HG03280 (cell line): ENCODE measurements at regions not wholly inside any gene's neighbourhood (a gene's known extent, or its start where the extent isn't known, plus 50 kb on each side); places are given as distances from the start of the nearest gene placed in this dataset.
"Not testable (repeated sequence)": the region's sequence is repeated elsewhere in the genome, so short reads cannot be mapped to it uniquely, and the experiment has no call there.

Experiments
- ATAC-seq: cut with Tn5 transposase; IDR thresholded peaks from one replicate; pipeline ENCODE4 v1.9.1; 2021; ENCODE audit warnings: mild to moderate bottlenecking, moderate library complexity; ENCODE audit not compliant: unreplicated experiment

DNA sequence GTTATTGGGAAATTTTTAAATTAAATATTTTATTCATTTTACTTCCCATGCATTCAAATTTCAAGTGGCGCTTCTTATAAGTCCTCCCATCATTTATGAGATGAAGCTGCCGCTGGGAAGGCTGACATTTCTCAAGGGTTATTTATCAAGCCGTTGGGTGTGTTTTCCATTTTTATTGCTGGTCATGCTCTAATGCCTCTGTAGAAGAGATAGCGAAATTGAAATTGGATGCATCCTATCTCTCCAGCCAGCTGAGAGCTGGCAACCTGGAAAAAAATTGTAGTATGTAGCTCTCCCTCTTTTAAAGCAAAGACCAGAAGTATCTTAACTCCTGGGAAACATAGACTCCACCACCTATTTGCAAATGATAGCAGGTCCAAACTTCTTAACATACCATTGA, 135.9 kb downstream of the C6orf118 start:
- no peak for ATAC-seq

DNA sequence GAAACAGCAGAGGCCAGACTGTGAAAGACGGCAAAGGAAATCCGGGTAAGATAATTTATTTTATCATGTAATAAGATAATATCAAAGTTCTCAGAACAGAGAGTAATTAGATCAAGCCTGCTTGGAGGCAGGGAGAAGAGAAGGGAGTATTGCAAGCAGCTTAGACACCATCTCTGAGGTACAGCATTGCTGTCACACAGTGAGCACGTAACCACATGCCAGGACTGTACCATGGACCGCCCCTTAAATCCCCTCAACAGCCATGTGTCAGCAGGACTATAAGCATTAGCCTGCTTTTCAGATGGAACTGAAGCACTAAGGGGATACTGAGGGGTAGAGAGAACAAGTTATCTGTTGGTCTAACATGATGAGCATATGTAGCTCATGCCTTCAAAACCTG, 141.5 kb downstream of the C6orf118 start:
- ATAC-seq = no peak

DNA sequence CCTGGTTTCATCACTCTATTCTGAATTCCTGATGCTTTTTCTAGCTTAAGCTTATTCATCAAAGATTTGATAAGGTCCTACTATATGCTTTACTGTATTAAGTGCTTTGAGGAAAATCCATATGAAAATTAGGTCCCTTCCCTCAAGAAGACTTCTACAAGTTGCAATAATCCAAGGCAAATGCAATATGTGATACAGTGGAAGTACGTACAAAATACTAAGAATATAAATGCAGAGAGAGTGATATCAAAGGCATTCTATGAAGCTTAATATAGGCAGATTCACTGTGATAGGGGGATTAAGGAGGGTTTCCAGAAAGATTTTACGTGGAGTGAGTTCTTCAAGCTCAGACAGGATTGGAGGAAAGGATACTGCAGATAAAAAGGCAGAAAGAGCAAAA, 142.1 kb downstream of the C6orf118 start:
- ATAC-seq = no peak

DNA sequence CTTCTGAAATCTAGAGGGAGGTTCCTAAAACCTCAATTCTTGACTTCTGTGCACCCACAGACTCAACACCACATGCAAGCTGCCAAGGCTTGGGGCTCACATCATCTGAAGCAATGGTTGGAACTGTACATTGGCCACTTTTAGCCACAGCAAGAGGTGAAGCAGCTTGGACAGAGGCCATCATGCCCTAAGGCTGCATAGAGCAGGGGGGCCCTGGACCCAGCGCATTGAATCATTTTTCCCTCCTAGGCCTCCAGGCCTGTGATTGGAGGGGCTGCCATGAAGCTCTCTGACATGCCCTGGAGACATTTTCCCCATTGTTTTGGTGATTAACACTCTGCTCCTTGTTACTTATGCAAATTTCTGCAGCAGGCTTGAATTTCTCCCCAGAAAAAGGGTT, 145.9 kb downstream of the C6orf118 start:
- no peak for ATAC-seq

DNA sequence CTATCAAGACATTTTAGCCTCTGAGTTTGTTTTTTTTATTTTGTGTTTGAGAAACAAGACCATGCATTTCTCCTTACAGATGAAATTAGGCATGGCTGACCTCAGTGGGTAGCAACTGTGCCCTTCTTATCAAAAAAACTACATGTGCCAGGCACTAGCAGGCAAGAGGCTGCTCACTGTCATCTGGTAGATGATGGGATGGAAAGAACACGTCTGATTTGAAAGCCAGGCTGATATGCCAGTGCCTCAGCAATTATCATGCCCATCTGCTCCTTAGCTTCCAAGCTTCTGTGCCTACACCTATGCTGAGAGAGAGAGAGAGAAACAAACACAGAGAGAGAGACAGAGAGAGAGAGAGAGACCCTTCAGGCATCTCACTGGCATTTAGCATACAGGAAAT, 149.9 kb downstream of the C6orf118 start:
- no peak for ATAC-seq

DNA sequence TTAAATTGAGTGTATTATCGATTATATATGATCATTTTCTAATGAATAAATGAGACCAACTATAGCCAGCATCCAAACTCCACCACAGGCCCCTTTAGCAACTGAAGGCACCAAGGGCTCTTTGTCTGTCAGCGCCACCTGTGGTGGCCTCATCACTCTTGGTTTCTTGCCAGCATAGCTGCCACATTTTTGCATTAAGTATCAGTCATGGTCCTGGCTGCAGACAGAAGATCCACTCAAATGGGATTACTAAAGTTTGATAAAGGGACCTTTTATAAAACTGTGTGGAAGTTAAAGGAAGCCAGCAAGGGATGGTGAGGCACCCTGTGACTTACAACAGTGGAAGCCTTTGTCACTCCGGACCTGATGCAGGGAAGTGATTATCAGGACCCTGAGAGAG, 162.9 kb downstream of the C6orf118 start:
- ATAC-seq = no peak

DNA sequence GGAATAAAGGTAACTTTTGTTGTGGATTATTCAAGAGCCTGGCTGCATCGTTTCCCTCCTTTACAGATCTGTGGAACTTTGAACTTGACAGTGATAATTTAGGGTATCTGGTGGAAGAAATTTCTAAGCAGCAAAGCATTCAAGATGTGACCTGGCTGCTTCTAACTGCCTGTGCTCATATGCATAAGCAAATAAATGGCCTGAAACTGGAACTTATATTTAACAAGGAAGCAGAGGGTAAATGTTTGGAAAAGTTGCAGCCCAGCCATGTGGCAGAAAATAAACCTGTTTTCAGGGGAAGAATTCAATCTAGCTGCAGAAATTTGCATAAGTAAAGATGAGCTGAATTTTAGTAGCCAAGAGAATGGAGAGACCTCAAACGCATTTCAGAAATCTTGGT, 173.5 kb downstream of the C6orf118 start:
- ATAC-seq = no peak

DNA sequence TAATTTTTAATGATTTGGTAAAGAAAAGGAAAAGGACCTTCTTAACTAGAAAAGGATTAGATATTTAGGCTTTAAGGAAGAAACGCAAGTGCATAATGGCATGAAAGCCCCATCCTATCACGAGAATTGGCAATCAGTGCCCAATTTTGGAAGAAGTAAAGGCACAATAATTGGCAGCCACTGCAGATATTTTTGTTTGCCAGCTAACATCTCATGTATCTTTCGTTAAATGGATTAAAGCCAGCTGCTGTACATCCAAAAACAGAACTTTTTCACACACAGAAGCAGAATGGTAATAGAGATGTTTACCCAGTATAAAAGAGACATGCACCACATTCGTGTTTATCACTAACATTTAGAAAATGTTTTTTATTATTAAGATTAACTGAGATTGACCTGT, 180.3 kb downstream of the C6orf118 start:
- no peak for ATAC-seq

DNA sequence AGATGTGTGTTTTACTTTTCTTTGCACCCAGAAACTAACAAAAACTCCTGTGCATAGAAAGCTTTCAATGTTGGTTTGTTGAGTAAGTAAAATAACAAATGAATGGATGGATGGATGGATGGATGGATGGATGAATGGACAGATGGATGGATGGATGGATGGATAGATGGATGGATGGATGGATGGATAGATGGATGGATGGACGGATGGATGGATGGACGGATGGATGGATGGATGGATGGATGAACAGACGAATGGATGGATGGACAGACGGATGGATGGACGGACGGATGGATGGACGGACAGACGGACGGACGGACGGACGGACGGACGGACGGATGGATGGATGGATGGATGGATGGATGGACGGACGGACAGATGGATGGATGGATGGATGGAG, 181.7 kb downstream of the C6orf118 start:
- not testable (repeated sequence) for ATAC-seq

DNA sequence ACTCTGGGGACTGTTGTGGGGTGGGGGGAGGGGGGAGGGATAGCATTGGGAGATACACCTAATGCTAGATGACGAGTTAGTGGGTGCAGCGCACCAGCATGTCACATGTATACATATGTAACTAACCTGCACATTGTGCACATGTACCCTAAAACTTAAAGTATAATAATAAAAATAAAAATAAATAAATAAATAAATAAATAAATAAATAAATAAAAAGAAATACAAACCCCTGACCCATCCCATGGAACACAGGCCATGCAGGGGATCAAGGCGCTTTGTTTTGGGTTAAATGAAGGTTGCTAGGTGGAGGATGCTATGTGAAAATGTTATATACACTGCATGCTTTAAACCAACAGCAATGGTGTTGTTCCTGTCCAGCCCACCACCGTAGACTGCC, 184.7 kb downstream of the C6orf118 start:
- ATAC-seq = not testable (repeated sequence)

DNA sequence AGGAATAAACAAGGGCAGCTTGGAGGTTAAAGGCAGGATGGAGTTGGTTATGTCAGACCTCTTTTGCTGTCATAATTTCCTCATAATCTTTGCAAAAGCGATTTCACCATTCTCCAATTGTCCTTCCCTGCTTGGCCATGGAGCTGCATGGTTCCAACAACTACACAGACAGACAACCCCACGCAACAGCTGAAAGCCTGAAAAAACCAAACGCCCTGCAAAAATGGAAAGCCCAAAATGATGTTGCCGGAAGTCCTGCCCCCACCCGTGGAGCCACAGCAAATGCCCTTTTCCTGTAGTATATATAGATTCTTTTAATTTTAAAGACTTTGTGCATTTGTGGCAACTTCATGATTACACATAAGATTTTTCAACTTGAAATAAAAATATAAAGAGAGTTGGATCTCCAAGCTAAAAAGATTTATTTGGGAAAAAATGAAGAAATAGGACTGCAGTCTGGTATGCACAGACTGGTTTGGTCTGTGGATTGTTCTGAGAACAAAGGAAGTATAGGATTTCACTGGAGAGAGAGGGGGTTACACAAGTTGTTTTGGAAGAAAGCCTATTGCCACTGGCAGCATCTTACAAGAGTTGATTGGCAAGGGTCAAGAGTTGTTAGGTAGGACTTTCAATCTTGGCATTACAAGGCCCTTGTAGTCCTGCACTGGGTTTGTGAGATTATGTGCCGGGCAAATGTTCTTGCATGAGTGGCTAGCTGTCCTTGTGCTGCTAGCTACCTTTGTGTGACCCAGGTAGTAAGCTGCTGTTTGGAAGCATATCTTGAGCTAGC, 190.0 kb downstream of the C6orf118 start:
- no peak for ATAC-seq

DNA sequence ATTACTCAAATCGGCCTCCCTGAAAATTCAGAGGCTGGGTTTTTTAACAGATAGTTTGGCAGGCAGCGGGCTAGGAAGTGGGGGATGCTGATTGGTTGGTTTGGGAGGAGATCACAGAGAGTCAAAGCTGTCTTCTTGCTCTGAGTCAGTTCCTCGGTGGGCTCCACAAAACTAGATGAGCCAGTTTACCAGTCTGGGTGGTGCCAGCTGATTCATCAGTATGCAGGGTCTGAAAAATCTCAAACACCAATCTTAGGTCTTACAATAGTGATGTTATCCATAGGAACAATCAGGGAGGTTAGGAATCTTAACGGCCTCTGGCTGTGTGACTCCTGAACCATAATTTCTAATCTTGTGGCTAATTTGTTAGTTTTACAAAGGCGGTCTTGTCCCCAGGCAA, 190.7 kb downstream of the C6orf118 start:
- ATAC-seq = no peak

DNA sequence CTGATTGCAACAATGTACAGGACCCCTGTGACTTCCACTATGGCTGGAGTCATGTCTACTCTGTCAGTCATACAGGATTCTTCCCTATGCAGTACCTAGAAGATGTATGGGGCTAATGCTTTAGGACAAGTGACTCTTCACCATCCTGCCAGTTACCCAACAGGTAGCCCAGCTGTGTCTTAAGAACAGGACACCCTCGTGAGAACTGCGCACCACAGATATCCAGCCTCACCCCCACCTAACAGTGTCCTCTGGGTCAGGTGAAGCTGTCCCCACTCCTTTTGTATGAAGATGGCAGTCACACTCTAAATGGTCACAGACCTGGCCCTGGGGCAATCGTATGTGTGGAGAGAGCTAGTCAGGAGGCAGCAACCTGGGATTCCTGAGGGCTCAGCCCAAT, 191.6 kb downstream of the C6orf118 start:
- no peak for ATAC-seq

DNA sequence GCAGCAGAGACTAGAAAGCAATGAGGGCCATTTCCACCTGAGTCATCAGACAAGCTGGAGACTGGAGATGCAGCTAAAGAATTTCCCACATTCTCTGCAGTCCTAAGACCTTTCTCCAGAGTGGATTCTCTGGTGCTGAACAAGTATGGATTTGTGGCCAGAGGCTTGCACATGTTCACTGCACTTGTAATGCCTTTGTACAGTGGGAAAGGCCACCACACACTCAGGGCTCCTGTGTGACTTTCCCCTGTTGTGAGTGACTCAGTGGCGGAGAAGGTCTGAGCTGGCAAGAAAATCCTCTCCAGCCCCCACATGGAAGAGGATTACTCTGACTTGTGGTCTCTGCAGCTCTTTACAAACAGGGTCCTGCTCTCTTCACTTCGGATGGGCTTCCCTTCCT, 192.3 kb downstream of the C6orf118 start:
- ATAC-seq = no peak

DNA sequence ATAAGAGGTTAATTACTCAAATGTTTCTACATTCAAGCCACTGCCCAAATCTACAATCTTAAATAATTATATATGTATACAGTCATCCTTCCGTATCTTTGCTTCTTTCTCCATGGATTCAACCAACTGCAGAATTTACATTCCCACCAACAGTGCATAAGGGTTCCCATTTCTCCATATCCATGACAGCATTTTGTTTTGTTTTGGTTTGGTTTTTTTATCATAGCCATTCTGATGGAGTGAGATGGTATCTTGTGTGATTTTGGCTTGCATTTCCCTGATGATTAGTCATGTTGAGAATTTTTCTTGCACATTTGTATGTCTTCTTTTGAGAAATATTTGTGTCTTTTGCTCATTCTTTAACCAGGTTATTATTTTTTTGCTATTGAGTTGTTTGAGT, 198.5 kb downstream of the C6orf118 start:
- ATAC-seq = no peak

DNA sequence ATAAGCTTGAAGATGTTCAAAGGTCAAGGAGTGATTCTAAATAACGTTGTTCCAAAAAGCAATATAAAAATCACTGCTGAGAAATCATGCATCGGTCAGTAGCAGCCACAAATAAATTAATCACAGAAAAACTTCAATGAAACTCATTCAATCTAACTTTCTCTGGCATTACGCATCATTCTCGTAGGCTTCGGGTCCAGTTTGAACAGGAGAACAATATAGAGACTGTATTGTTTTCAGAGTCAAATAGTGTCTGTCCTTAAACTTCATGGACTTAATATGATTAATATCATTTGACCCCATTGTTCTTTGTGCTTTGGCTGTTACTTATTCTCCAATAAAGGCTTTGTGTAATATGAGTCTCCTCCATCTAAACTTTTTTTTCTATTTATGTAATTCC, 200.4 kb downstream of the C6orf118 start:
- no peak for ATAC-seq

DNA sequence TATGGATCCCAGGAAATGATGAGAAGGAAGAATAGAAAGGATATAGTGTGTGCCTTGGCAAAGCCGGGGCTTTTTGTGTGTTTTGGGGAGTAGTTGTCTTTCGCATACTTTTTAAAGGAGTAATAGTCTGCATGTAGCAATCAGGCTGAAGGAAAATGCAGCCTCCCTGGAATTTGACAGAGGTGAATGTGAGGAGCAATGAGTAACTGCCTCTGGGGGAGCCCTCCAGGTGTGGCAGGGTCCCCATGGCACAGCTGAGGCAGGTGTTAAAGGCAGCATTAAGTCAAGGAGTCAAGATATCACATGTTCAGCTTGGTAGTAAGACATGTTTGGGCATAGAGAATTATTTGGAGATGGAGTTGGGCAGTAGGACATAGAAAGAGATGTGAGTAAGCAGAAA, 203.1 kb downstream of the C6orf118 start:
- ATAC-seq = no peak

DNA sequence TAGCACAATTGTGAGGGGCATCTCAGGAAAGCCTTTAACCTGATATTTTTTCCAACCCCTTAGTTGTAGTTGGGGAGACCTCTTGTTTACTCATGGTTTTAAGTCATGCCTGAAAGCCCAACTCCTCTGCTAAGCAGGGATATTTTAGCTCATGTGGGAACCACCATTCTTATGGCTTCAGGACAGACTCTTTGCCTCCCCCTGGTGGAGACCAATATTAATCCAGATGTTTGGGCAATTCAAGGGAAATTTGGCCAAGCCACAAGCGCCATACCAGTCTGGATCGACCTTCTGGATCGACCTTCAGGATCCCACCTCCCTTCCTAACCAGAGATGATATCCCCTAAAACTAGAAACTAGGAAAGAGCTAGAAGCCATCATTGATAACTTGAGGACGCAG, 211.2 kb downstream of the C6orf118 start:
- no peak for ATAC-seq

DNA sequence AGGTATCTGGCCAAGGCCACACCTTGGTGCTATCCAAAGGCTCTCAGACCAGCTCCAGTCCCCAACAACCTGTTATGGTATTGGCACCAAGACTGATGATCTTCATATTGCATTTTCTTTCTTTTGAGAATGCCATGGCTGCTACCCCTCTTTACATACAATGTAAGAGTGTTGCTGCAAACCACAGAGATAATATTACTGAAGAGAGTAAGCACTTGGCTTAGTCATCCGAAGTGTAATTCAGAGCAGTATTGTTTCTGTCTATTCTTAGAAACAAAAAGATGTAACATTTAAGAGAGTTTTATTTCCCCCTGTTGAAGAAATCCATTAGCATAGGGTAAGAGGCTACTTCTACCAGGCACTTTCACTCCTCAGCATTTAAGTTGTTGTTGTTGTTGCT, 212.5 kb downstream of the C6orf118 start:
- ATAC-seq = no peak

DNA sequence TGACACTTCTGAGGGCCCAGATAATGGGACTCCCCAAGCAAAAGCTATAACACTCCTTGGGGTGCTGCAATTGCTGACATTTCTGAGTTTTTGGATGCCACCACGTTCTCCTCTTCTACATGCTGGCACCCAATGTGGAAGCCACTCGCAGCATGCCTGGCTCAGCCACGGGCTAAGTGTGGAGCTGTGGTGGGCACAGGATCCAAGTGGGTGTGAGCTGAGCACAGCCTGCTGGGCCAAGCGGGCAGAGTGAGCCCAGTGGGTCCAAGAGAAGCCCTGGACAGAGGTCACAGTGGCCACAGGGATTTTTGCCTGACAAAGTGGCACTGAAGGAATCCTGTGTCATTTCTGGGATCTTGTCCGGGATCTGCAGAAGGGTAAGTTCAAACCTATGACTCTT, 213.2 kb downstream of the C6orf118 start:
- no peak for ATAC-seq

DNA sequence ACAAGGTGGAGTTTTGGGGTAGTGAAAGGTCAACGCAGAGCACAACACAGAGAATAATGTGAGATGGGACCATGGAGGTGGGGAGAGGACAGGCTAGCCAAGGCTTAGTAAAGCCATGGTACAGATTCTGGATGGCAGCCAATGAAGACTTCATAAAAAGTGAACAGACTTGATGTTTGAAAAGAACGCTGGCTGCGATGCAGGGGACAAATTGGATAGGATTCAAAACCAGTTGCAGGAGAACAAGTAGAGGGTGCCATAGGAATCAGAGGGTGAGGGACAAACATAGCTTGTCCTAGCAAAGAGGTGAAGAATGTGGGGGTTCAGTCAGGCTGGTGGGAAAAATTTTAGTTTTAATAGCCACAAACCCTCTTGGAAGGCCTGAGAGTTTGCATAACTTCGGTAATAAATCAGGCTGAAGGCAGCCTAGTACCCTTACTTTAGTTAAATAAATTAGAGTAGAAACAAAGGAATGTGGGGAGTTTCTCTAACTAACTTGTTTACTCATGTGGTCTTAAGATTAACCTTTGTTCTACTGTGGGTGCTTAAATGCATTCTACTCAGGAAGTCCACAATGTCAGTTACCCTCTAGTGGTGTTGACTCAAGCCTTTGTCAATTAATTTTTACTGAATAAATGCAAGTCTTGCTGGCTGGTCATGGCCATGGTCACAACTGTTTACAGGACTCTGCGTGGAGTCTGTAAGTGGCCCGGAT, 216.4 kb downstream of the C6orf118 start:
- ATAC-seq = no peak

DNA sequence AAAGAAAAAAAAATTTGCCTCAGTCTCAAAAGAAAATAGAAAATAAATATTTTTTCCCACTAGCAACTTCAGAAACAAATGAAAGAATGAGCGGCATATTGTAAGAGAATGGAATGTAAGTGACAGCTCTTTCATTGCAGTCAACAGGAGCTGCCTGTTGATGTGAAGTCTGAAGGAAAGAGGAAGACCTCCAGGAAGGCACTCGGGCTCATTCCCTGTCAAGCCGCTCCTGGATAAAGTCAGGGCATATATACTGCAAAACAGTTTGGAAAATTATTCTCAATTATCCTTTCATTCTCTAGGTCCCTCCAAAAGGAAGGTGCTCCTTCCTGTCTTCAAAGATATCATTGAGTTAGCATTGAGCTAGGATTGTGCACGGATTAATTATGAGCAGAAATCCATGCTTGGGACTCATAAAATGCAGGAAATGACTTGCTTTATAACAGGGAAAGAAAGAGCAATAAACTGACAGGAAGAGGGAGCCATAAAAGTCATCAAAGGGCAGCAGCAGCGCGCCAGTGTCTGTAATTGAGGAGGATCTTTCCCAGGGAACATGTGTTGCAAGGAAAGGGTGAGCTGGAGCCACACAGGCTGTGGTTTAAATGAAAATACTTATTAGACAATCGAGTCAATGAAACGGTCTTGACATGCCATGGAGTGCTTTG, 218.2 kb downstream of the C6orf118 start:
- no peak for ATAC-seq
